GM10248 (cell line): ENCODE measurements at regions not wholly inside any gene's neighbourhood (a gene's known extent, or its start where the extent isn't known, plus 50 kb on each side); places are given as distances from the start of the nearest gene placed in this dataset.
"Not testable (repeated sequence)": the region's sequence is repeated elsewhere in the genome, so short reads cannot be mapped to it uniquely, and the experiment has no call there.

Source experiments
- CTCF ChIA-PET: fragments of 300-600 bp; sonication (Branson Sonifier 250); formaldehyde crosslinking; extraction: SDS; loops from one replicate; lab custom pipeline; 2021; ENCODE audit warnings: antibody characterized with exemption; lab: Yijun Ruan, JAX
- POLR2A ChIA-PET: fragments of 350-650 bp; sonication (Branson Sonifier 250); formaldehyde crosslinking; extraction: SDS; loops from one replicate; lab custom pipeline; 2020; ENCODE audit warnings: antibody characterized with exemption; lab: Yijun Ruan, JAX
- DNase-seq: peaks from one replicate; pipeline ENCODE4 v3.0.0; 2012; ENCODE audit errors: extremely low spot score
- TF ChIP-seq, protein P1 (sequence below): IDR thresholded peaks from 2 replicates; pipeline ENCODE4 v1.5.1; 2012; ENCODE audit warnings: mild to moderate bottlenecking, low read depth; ENCODE audit errors: extremely low read depth, missing control alignments, control extremely low read depth

GRCh38 chr6:71808865-71809264, 77.5 kb upstream of the RIMS1 start:
- CTCF ChIA-PET = no interaction called here
- POLR2A ChIA-PET = no interaction called here
- TF ChIP-seq, protein P1, sequence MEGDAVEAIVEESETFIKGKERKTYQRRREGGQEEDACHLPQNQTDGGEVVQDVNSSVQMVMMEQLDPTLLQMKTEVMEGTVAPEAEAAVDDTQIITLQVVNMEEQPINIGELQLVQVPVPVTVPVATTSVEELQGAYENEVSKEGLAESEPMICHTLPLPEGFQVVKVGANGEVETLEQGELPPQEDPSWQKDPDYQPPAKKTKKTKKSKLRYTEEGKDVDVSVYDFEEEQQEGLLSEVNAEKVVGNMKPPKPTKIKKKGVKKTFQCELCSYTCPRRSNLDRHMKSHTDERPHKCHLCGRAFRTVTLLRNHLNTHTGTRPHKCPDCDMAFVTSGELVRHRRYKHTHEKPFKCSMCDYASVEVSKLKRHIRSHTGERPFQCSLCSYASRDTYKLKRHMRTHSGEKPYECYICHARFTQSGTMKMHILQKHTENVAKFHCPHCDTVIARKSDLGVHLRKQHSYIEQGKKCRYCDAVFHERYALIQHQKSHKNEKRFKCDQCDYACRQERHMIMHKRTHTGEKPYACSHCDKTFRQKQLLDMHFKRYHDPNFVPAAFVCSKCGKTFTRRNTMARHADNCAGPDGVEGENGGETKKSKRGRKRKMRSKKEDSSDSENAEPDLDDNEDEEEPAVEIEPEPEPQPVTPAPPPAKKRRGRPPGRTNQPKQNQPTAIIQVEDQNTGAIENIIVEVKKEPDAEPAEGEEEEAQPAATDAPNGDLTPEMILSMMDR = no peak
- no peak for DNase-seq

DNA sequence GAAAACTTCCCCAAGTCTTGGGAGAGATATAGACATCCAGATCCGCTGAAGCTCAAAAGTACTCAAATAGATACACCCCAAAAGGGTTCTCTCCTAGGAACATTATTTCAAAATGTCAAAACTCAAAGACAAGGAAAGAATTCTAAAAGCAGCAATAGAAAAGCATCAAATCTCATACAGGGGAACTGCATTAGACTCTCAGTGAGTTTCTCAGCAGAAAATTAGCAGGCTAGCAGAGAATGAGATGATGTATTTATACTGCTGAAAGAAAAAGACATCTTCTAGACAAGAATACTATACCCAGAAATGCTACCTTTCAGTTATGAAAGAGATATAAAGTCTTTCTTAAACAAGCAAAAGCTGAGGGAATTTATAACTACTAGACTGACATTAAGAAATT, 75.5 kb upstream of the RIMS1 start:
- POLR2A ChIA-PET = no interaction called here
- TF ChIP-seq, protein P1 = no peak

DNA sequence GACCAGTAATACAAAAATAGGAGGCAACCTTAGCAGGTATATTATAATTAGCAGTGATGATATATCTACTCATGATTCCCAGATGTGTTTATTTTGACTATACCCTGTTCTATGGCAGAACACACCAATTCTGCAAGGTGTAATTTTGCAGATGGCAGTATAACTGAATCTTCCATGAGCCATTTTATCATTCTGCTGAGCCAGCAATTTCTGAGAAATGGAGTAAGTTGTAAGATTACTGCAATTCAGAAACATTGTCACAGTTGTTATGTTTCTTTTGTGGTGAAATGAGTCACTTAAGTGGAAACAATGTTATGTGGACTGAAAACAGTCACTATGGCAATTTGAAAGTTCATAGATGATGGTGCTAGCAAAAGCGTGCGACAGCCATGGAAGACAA, 63.7 kb upstream of the RIMS1 start:
- TF ChIP-seq, protein P1 = no peak
- DNase-seq = no peak
- ChIA-PET CTCF (no interaction called here), POLR2A (no interaction called here)

More for the DNA sequence above, 75.5 kb upstream of the RIMS1 start:
- DNase-seq = no peak
- CTCF ChIA-PET = no interaction called here

DNA sequence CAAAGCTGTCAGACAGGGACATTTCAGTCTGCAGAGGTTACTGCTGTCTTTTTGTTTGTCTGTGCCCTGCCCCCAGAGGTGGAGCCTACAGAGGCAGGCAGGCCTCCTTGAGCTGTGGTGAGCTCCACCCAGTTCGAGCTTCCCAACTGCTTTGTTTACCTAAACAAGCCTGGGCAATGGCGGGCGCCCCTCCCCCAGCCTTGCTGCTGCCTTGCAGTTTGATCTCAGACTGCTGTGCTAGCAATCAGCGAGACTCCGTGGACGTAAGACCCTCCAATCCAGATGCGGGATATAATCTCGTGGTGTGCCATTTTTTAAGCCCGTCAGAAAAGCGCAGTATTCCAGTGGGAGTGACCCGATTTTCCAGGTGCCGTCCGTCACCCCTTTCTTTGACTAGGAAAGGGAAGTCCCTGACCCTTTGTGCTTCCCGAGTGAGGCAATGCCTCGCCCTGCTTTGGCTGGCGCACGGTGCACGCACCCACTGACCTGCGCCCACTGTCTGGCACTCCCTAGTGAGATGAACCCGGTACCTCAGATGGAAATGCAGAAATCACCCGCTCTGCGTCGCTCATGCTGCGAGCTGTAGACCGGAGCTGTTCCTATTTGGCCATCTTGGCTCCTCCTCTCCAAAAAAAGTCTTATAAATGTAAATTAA, 54.1 kb upstream of the RIMS1 start:
- DNase-seq, CTCF ChIA-PET, POLR2A ChIA-PET: not testable (repeated sequence)
